ENCODE measurements at regions not wholly inside any gene's neighbourhood (a gene's known extent, or its start where the extent isn't known, plus 50 kb on each side); places are given as distances from the start of the nearest gene placed in this dataset.

DNA sequence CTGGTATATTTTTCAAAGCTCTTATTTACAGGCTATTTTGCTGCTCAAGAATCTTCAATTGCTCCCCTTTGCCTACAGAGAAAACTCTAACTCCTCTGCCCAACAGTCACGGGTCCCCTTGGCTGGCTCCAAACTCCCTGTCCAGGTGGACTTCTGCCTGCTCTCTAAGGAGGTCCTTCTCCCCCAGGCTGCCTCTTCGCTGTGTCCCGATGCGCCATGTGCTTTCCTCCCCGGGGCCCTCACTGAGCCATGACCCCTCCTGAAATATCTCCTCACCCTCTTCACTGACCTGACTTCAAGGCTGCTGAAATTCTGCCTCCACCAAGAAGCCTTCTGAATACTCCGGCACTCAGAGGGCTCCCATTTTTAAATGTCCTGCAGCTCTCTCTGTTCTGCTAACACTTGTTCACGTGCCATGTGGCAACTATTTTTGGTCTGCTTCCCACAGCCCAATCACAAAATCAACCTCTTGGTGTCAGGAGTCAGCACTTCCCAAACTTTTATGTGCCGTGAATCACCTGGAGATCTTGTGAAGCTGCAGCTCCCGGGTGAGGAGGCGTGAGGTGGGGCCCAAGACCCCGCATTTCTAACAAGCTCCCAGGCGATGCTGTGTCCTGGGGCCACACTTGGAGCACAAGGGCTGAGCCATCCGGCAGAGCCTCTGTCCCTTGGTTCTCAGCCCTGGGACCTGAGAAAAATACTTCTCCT is 85.7 kb upstream of the COL13A1 start:
- intact Hi-C loops (cut with DNase I), result no loop called here
- H3K4me3 ChIP-seq, result no peak overlapping the region
- H3K36me3 ChIP-seq, result no peaks in the 10 kb centered on the region
- no peak for TF ChIP-seq POLR2A (IDR thresholded peaks at IDR 0.05)
- TF ChIP-seq, protein P1, sequence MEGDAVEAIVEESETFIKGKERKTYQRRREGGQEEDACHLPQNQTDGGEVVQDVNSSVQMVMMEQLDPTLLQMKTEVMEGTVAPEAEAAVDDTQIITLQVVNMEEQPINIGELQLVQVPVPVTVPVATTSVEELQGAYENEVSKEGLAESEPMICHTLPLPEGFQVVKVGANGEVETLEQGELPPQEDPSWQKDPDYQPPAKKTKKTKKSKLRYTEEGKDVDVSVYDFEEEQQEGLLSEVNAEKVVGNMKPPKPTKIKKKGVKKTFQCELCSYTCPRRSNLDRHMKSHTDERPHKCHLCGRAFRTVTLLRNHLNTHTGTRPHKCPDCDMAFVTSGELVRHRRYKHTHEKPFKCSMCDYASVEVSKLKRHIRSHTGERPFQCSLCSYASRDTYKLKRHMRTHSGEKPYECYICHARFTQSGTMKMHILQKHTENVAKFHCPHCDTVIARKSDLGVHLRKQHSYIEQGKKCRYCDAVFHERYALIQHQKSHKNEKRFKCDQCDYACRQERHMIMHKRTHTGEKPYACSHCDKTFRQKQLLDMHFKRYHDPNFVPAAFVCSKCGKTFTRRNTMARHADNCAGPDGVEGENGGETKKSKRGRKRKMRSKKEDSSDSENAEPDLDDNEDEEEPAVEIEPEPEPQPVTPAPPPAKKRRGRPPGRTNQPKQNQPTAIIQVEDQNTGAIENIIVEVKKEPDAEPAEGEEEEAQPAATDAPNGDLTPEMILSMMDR (IDR thresholded peaks at IDR 0.05), result no peak
- no peak for TF ChIP-seq POLR2AphosphoS5 (IDR thresholded peaks at IDR 0.05; ENCODE audit: insufficient read depth in 1 of 2, low read depth in 1 of 2)
- DNase-seq (ENCODE audit: extremely low spot score in 2 of 2), result no peak
- no peaks in the 10 kb centered on the region for H3K9me3 ChIP-seq
- H3K27ac ChIP-seq, result no peak overlapping the region
- no peaks in the 10 kb centered on the region for H3K27me3 ChIP-seq
- H3K4me1 ChIP-seq, result no peaks in the 10 kb centered on the region

DNA sequence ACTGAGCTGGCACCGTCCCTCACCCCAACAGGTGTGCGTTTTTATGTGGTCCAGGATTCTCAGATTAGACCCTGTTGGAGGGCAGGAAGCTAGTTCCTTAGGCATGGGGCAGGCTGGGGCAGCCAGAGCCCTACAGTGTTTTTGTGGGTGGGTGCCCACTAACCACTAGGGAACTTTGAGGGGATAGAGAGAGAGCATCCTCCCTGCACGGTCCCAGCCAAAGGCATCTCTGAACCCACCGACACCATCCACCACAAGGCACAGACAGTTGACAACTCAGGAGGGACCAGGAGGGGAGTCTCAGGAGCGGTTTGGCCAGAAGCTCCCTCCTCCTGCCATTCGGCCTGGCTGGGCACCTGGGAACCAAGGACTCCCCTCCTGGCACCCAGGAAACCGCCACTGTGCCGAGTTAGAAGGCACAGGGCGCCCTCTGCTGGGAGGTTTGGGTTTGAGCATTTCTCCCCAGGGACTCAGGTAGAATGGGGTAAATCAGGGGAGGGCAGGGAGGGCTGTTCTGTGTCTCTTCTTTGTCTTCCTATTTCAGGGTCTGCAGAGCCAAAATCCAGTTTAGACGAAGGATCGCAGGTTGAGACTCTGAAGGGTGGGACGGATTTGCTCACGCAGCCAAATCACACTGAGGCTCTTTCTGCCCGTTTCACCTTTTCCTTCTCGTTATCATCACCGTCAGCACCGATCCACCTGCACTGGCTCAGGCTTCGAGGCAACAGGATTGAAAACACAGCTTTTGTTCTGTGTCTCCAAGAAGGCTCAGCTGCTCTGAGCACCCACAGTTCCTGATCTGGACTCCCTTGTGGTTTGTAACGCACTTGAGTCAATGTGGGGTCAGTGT is 84.8 kb upstream of the COL13A1 start:
- Histone ChIP-seq H3K27ac (no peak overlapping the region), H3K27me3 (no peaks in the 10 kb centered on the region), H3K36me3 (no peaks in the 10 kb centered on the region), H3K4me3 (no peak overlapping the region), H3K9me3 (no peaks in the 10 kb centered on the region), H3K4me1 (no peaks in the 10 kb centered on the region)
- intact Hi-C loops (cut with DNase I), result no loop called here
- DNase-seq (ENCODE audit: extremely low spot score in 2 of 2), result no peak
- no peak for TF ChIP-seq POLR2A (IDR thresholded peaks at IDR 0.05)
- TF ChIP-seq, protein P1 (IDR thresholded peaks at IDR 0.05), result peak; percentile 10 to 46 (median 22)

DNA sequence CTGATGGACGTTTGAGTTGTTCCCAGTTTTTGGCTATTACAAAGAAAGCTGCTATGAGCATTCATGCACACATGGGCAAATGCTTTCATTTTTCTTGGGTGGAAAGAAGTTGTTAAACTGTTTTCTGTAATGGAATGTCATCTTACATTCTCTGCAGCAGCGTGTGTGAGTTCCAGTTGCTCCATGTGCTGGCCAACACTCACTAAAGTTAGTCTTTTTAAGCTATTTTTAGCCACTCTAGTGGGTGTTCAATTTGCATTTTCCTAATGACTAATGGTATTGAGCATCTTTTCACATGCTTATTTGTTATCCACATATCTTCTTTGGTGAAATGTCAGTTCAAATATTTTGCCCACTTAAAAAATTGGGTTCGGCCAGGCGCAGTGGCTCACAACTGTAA is 82.8 kb upstream of the COL13A1 start:
- H3K4me3 ChIP-seq, result no peak overlapping the region
- intact Hi-C loops (cut with DNase I), result no loop called here
- H3K27ac ChIP-seq, result no peak overlapping the region
- TF ChIP-seq POLR2AphosphoS5 (IDR thresholded peaks at IDR 0.05; ENCODE audit: insufficient read depth in 1 of 2, low read depth in 1 of 2) (no peak), POLR2A (IDR thresholded peaks at IDR 0.05) (no peak)
- TF ChIP-seq, protein P1 (IDR thresholded peaks at IDR 0.05), result no peak
- H3K9me3 ChIP-seq, result no peaks in the 10 kb centered on the region
- DNase-seq (ENCODE audit: extremely low spot score in 2 of 2), result no peak
- no peaks in the 10 kb centered on the region for H3K36me3 ChIP-seq
- no peaks in the 10 kb centered on the region for H3K27me3 ChIP-seq
- no peaks in the 10 kb centered on the region for H3K4me1 ChIP-seq

DNA sequence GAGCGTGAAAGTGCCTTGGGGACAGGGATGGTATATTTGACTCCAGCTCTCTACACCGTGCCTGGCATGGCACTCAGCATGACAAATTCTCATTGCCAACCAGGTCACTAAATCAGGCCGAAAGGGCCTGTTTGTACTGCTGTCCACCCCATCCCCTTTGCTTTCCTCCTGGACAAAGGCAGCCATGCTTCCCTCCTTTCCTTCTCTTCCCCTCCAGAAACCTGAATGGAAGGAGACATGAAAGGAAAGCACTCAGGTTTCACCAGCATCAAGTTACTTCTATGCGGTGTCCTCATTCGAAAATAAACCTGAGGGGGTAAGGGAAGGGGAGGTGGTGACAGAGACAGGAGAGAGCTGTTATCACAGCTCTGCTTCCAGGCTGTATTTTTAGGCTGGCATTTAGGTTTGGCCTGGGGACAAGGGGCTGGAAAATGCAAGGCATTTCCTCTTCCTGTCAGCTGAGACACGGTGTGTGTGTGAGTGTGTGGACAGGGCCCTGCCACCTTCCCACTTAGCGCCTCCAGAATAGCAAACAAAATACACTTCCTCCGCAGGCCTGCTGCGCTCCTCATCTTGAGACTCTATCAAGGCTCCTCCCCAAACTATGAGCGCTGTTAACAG is 79.9 kb upstream of the COL13A1 start:
- Histone ChIP-seq H3K27me3 (no peaks in the 10 kb centered on the region), H3K4me3 (no peak overlapping the region), H3K9me3 (no peaks in the 10 kb centered on the region), H3K36me3 (no peaks in the 10 kb centered on the region), H3K27ac (no peak overlapping the region), H3K4me1 (no peaks in the 10 kb centered on the region)
- DNase-seq (ENCODE audit: extremely low spot score in 2 of 2), result no peak
- TF ChIP-seq, protein P1 (IDR thresholded peaks at IDR 0.05), result no peak
- TF ChIP-seq POLR2A (IDR thresholded peaks at IDR 0.05) (no peak), POLR2AphosphoS5 (IDR thresholded peaks at IDR 0.05; ENCODE audit: insufficient read depth in 1 of 2, low read depth in 1 of 2) (no peak)
- intact Hi-C loops (cut with DNase I), result no loop called here

Measured in vagina (tissue), 2 donors.